ENCODE measurements at regions not wholly inside any gene's neighbourhood (a gene's known extent, or its start where the extent isn't known, plus 50 kb on each side); places are given as distances from the start of the nearest gene placed in this dataset.

DNA sequence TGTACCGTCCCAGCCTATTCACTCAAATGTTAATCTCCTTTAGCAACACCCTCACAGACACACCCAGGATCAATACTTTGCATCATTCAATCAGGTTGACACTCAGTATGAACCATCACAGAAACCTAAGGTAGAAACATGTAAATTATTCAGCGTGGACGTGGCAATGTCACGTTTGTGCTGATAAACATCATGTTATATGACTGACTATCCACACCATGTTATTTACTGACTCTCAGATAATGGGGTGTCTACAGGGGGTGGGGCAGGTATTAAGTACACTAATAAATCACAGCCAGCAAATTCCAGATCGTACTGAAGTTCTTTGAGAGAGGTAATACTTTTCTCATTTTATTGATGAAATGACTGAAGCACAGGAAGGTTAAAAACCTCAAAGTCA lies 280.0 kb downstream of the C12orf75 start:
- Histone ChIP-seq H3K9me3 (ENCODE audit: low read length) (no peaks in the 10 kb centered on the region), H3K4me3 (ENCODE audit: low read length) (no peak overlapping the region), H3K4me1 (ENCODE audit: insufficient read depth, low read length) (no peaks in the 10 kb centered on the region), H3K27me3 (ENCODE audit: insufficient read depth, low read length, poor library complexity, severe bottlenecking) (no peaks in the 10 kb centered on the region), H3K27ac (ENCODE audit: low read depth, low read length) (no peak overlapping the region), H3K36me3 (ENCODE audit: insufficient read depth, low read length) (no peaks in the 10 kb centered on the region)
- Mint-ChIP-seq H3K27ac (no peak overlapping the region), H3K4me1 (no peaks in the 10 kb centered on the region), H3K4me3 (no peak overlapping the region), H3K9me3 (no peaks in the 10 kb centered on the region), H3K36me3 (no peaks in the 10 kb centered on the region), H3K27me3 (peaks cover 4 to 7% of the 10 kb centered on the region in 2 donors)
- POLR2A ChIA-PET = no interaction called here
- DNase-seq = no peak
- CTCF ChIA-PET = no interaction called here

DNA sequence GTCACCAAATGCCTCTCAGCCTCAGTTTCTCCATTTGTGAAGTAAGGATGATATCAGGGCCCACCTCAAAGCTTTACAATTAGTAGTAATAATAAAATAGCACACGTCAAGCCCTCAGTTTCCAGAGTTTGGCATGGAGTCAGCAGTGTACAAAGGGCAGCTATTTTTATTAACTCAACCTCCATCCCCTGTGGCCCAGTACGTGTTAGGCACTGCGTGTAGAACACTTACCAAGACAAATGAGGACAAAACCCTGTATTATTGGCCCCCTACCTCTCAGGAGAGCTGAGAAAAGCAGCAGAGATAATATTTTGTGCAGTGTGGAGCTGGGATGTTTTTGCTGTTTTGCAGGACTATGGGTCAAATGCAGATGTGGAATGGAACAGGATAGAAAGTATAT lies 280.8 kb downstream of the C12orf75 start:
- no peaks in the 10 kb centered on the region for H3K4me1 Mint-ChIP-seq
- no peaks in the 10 kb centered on the region for H3K36me3 Mint-ChIP-seq
- CTCF ChIA-PET = no interaction called here
- POLR2A ChIA-PET = no interaction called here
- DNase-seq = no peak
- H3K27ac Mint-ChIP-seq = no peak overlapping the region
- H3K36me3 ChIP-seq (ENCODE audit: insufficient read depth, low read length) = no peaks in the 10 kb centered on the region
- H3K27me3 Mint-ChIP-seq = peaks cover 4 to 7% of the 10 kb centered on the region in 2 donors
- no peaks in the 10 kb centered on the region for H3K27me3 ChIP-seq (ENCODE audit: insufficient read depth, low read length, poor library complexity, severe bottlenecking)
- H3K9me3 ChIP-seq (ENCODE audit: low read length) = no peaks in the 10 kb centered on the region
- H3K4me1 ChIP-seq (ENCODE audit: insufficient read depth, low read length) = no peaks in the 10 kb centered on the region
- H3K4me3 Mint-ChIP-seq = no peak overlapping the region
- no peaks in the 10 kb centered on the region for H3K9me3 Mint-ChIP-seq
- no peak overlapping the region for H3K27ac ChIP-seq (ENCODE audit: low read depth, low read length)
- H3K4me3 ChIP-seq (ENCODE audit: low read length) = no peak overlapping the region

DNA sequence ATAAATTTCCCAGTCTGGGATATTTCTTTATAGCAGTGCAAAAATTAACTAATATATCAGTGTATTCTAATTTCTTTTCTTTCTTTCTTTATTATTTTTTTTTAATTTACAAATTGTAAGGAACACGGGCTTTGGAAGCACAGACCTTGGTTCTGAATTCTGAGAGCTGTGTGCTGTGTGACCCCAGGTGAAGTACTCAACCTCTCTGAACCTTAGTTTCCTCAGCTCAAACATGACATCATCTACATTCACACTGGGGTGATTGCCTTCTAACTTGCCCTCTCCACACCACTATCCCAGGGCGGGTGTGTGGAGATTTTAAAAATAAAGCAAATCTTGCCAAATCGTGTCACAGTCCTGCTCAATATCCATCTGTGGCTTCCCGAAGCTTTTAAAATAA lies 282.8 kb downstream of the C12orf75 start:
- H3K9me3 ChIP-seq (ENCODE audit: low read length) = no peaks in the 10 kb centered on the region
- CTCF ChIA-PET = no interaction called here

DNA sequence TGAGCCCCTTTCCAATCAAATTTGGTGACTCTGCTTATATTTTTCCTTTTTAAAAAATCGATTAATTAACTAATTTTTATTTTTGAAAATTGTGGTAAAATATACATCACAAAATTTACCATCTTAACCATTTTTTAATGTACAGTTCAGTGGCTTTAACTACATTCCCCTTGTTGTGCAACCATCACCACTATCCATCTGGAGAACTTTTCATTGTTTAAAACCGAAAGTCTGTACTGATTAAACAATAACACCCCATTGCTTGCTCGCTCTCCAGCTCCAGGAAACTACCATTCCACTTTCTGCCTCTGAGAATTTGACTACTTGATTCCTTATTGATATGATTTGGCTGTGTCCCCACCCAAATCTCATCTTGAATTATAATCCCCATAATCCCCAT lies 283.4 kb downstream of the C12orf75 start:
- DNase-seq = no peak
- Mint-ChIP-seq H3K27me3 (peaks cover 2 to 3% of the 10 kb centered on the region in 2 donors), H3K4me3 (no peak overlapping the region), H3K36me3 (no peaks in the 10 kb centered on the region), H3K4me1 (no peaks in the 10 kb centered on the region), H3K27ac (no peak overlapping the region), H3K9me3 (no peaks in the 10 kb centered on the region)
- Histone ChIP-seq H3K4me3 (ENCODE audit: low read length) (no peak overlapping the region), H3K27me3 (ENCODE audit: insufficient read depth, low read length, poor library complexity, severe bottlenecking) (no peaks in the 10 kb centered on the region), H3K27ac (ENCODE audit: low read depth, low read length) (no peak overlapping the region), H3K36me3 (ENCODE audit: insufficient read depth, low read length) (no peaks in the 10 kb centered on the region), H3K9me3 (ENCODE audit: low read length) (no peaks in the 10 kb centered on the region), H3K4me1 (ENCODE audit: insufficient read depth, low read length) (no peaks in the 10 kb centered on the region)
- ChIA-PET POLR2A (no interaction called here), CTCF (no interaction called here)

More for the DNA sequence above, 282.8 kb downstream of the C12orf75 start:
- H3K27ac Mint-ChIP-seq = no peak overlapping the region
- H3K27ac ChIP-seq (ENCODE audit: low read depth, low read length) = no peak overlapping the region
- no peaks in the 10 kb centered on the region for H3K27me3 ChIP-seq (ENCODE audit: insufficient read depth, low read length, poor library complexity, severe bottlenecking)
- POLR2A ChIA-PET = no interaction called here
- no peaks in the 10 kb centered on the region for H3K9me3 Mint-ChIP-seq
- no peak overlapping the region for H3K4me3 Mint-ChIP-seq
- DNase-seq = no peak
- no peaks in the 10 kb centered on the region for H3K4me1 Mint-ChIP-seq
- H3K27me3 Mint-ChIP-seq = peaks cover 3 to 4% of the 10 kb centered on the region in 2 donors
- no peaks in the 10 kb centered on the region for H3K36me3 ChIP-seq (ENCODE audit: insufficient read depth, low read length)
- no peak overlapping the region for H3K4me3 ChIP-seq (ENCODE audit: low read length)
- H3K4me1 ChIP-seq (ENCODE audit: insufficient read depth, low read length) = no peaks in the 10 kb centered on the region
- no peaks in the 10 kb centered on the region for H3K36me3 Mint-ChIP-seq

DNA sequence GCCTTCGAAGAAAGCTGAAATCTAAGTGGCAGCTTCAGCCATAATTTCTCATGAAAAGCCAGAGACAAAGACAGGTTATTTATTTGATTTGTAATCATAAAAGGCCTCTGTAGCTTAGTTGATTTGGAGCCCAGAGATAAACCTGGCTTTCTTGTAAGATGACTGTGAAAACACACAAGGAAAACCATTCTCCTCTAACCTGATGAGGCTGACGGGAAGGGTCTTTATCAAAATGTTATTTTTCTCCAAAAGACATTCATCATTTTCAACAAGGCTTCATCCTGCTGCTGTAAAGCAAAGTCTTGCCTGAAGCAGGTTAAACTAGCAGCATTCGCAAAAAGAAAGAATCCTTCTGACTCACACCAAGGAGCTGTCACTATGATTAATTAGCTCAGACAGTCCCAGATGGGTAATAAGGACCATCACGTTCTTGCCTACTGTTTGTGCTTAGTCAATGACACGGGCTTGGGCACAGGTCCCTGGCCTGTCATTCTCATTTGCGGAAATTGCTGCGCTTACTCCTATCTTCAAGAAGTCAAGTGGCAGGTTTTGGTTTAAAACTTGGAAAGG lies 286.6 kb downstream of the C12orf75 start:
- no peak for DNase-seq
- POLR2A ChIA-PET = no interaction called here
- Mint-ChIP-seq H3K27ac (no peak overlapping the region), H3K4me1 (no peaks in the 10 kb centered on the region), H3K36me3 (no peaks in the 10 kb centered on the region), H3K9me3 (no peaks in the 10 kb centered on the region), H3K4me3 (no peak overlapping the region), H3K27me3 (peaks cover 0 to 4% of the 10 kb centered on the region in 2 donors)
- H3K4me3 ChIP-seq (ENCODE audit: low read length) = no peak overlapping the region
- CTCF ChIA-PET = no interaction called here
- H3K36me3 ChIP-seq (ENCODE audit: insufficient read depth, low read length) = no peaks in the 10 kb centered on the region
- H3K4me1 ChIP-seq (ENCODE audit: insufficient read depth, low read length) = no peaks in the 10 kb centered on the region
- no peaks in the 10 kb centered on the region for H3K9me3 ChIP-seq (ENCODE audit: low read length)
- H3K27me3 ChIP-seq (ENCODE audit: insufficient read depth, low read length, poor library complexity, severe bottlenecking) = no peaks in the 10 kb centered on the region
- H3K27ac ChIP-seq (ENCODE audit: low read depth, low read length) = no peak overlapping the region

DNA sequence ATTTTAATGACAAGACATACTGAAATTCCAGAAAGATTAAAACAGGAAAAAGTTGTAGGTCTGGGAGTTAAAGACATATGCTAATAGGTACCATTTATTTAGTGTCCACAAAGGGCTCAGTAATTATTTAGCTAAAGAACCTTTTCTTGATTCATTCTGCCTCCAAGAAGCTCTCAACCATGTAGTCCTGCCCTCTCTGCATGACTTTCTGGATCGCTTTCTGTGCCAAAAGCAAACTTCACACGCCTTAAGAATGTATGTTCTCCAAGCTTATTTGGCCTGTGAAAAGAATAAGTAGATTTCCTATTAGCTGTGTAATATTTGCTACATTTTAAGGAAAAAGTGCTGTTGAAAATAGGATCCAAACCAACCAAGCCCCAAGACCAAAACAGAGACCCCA lies 291.7 kb downstream of the C12orf75 start:
- Mint-ChIP-seq H3K27me3 (peaks cover 5 to 13% of the 10 kb centered on the region in 2 donors), H3K27ac (no peak overlapping the region), H3K4me3 (no peak overlapping the region), H3K4me1 (no peaks in the 10 kb centered on the region), H3K36me3 (no peaks in the 10 kb centered on the region), H3K9me3 (peaks cover 0 to 2% (median 0%) of the 10 kb centered on the region in 5 donors)
- Histone ChIP-seq H3K9me3 (ENCODE audit: low read length) (no peaks in the 10 kb centered on the region), H3K27me3 (ENCODE audit: insufficient read depth, low read length, poor library complexity, severe bottlenecking) (no peaks in the 10 kb centered on the region), H3K36me3 (ENCODE audit: insufficient read depth, low read length) (no peaks in the 10 kb centered on the region), H3K4me3 (ENCODE audit: low read length) (no peak overlapping the region), H3K4me1 (ENCODE audit: insufficient read depth, low read length) (no peaks in the 10 kb centered on the region), H3K27ac (ENCODE audit: low read depth, low read length) (no peak overlapping the region)
- ChIA-PET CTCF (no interaction called here), POLR2A (no interaction called here)
- DNase-seq = no peak

DNA sequence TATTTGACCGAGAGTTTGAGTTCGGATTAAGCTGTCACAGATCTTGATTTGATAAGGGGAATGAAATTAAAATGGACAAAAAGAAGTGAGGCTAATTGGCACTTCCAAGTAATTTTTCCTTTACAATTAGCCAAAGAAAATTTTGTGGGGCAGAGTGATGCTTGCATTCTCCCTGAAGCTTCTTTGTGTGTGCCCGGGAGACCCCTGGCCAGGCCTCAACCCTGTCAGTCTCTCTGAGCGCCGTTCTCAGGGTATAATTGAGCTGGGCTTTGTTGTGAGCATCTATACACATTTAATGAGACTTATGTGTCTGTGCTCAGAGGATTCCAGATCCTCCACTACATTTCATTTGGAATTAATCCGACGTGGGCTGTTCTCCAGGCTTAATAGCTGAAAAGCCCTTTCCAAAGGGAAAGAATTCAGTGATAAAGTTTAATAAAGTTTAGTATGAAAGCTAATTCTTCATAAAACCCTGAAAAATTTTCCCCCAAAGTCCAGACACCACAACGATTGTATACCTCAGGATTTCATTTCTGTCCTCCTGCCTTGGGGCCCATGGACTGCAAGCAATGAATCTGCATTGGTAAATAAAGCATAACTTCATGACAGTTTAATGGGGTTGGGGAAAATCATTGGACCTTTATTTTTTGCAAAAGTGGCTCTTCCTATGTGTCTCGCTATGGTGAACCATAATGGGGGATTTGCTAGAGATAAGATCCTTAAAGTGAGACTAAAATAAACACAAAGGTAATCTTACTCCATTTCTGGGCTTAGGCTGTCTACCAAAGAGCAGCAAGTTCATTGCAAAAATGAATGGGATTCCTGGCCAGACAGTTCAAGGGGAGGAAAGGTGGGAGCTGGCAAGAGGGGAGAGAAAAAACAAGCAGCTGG lies 292.6 kb downstream of the C12orf75 start:
- Mint-ChIP-seq H3K27me3 (peaks cover 5 to 13% of the 10 kb centered on the region in 2 donors), H3K4me3 (no peak overlapping the region)

DNA sequence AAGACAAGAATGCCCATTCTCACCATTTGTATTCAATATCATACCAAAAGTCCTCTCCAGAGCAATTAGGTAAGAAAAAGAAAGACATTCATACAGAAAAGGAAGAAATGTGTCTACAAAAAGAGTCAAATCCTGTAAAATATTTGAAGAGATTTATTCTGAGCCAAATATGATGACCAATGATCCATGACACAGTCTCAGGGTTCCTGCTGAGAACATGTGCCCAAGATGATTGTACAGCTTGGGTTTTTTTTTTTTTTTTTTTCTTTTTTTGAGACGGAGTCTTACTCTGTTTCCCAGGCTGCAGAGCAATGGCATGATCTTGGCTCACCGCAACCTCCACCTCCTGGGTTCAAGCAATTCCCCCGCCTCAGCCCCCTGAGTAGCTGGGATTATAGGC lies 296.2 kb downstream of the C12orf75 start:
- CTCF ChIA-PET = no interaction called here
- H3K27me3 ChIP-seq (ENCODE audit: insufficient read depth, low read length, poor library complexity, severe bottlenecking) = no peaks in the 10 kb centered on the region
- H3K36me3 Mint-ChIP-seq = no peaks in the 10 kb centered on the region
- H3K4me3 ChIP-seq (ENCODE audit: low read length) = no peak overlapping the region
- POLR2A ChIA-PET = no interaction called here
- H3K36me3 ChIP-seq (ENCODE audit: insufficient read depth, low read length) = no peaks in the 10 kb centered on the region
- H3K27ac ChIP-seq (ENCODE audit: low read depth, low read length) = no peak overlapping the region
- H3K27me3 Mint-ChIP-seq = peaks cover 3 to 13% of the 10 kb centered on the region in 2 donors
- DNase-seq = no peak
- H3K4me3 Mint-ChIP-seq = no peak overlapping the region
- H3K9me3 ChIP-seq (ENCODE audit: low read length) = no peaks in the 10 kb centered on the region
- no peaks in the 10 kb centered on the region for H3K4me1 Mint-ChIP-seq
- H3K27ac Mint-ChIP-seq = no peak overlapping the region
- peaks cover 0 to 3% (median 2%) of the 10 kb centered on the region in 5 donors for H3K9me3 Mint-ChIP-seq
- no peaks in the 10 kb centered on the region for H3K4me1 ChIP-seq (ENCODE audit: insufficient read depth, low read length)

More for the DNA sequence above, 292.6 kb downstream of the C12orf75 start:
- Histone ChIP-seq H3K36me3 (ENCODE audit: insufficient read depth, low read length) (no peaks in the 10 kb centered on the region), H3K27me3 (ENCODE audit: insufficient read depth, low read length, poor library complexity, severe bottlenecking) (no peaks in the 10 kb centered on the region), H3K4me1 (ENCODE audit: insufficient read depth, low read length) (no peaks in the 10 kb centered on the region), H3K9me3 (ENCODE audit: low read length) (no peaks in the 10 kb centered on the region), H3K27ac (ENCODE audit: low read depth, low read length) (no peak overlapping the region), H3K4me3 (ENCODE audit: low read length) (no peak overlapping the region)
- CTCF ChIA-PET = no interaction called here
- Mint-ChIP-seq H3K36me3 (no peaks in the 10 kb centered on the region), H3K9me3 (peaks cover 0 to 3% (median 2%) of the 10 kb centered on the region in 5 donors), H3K4me1 (no peaks in the 10 kb centered on the region), H3K27ac (no peak overlapping the region)
- POLR2A ChIA-PET = no interaction called here
- no peak for DNase-seq
